ENCODE measurements at regions not wholly inside any gene's neighbourhood (a gene's known extent, or its start where the extent isn't known, plus 50 kb on each side); places are given as distances from the start of the nearest gene placed in this dataset.
A peak's percentile ranks its signal among the peaks of the same experiment; 100 is the strongest.

GRCh38 chr16:73882033-73882432 is 414.6 kb upstream of the PSMD7 start:
- H3K36me3 ChIP-seq (replicated peaks; ENCODE audit: low read depth, low read length): no peaks in the 10 kb centered on the region
- H2AFZ ChIP-seq (ENCODE audit: low read depth, low read length): no peak overlapping the region
- TF ChIP-seq EZH2phosphoT487 (IDR thresholded peaks at IDR 0.05; ENCODE audit: low read depth) (no peak), CTCF (IDR thresholded peaks at IDR 0.05; ENCODE audit: low read depth, low read length) (no peak)
- no peak overlapping the region for H3K27ac ChIP-seq (ENCODE audit: low read length)
- H3K9me3 ChIP-seq (ENCODE audit: insufficient read depth, low read length): no peaks in the 10 kb centered on the region
- H3K27me3 ChIP-seq (ENCODE audit: low read depth, low read length): peaks cover 60% of the 10 kb centered on the region
- H3K9ac ChIP-seq (ENCODE audit: low read length): no peak overlapping the region
- H3K4me3 ChIP-seq (ENCODE audit: low read length): no peak overlapping the region
- H3K4me2 ChIP-seq (ENCODE audit: low read length): no peak overlapping the region
- H3K79me2 ChIP-seq (ENCODE audit: low read length): no peaks in the 10 kb centered on the region
- H3K4me1 ChIP-seq (ENCODE audit: low read length): peaks cover 14% of the 10 kb centered on the region
- no peaks in the 10 kb centered on the region for H4K20me1 ChIP-seq (ENCODE audit: insufficient read depth, low read length)

GRCh38 chr16:73879621-73880020 is 417.0 kb upstream of the PSMD7 start:
- Histone ChIP-seq H3K4me2 (ENCODE audit: low read length) (no peak overlapping the region), H3K36me3 (replicated peaks; ENCODE audit: low read depth, low read length) (no peaks in the 10 kb centered on the region), H3K79me2 (ENCODE audit: low read length) (no peaks in the 10 kb centered on the region), H3K9ac (ENCODE audit: low read length) (no peak overlapping the region), H2AFZ (ENCODE audit: low read depth, low read length) (no peak overlapping the region), H3K4me3 (ENCODE audit: low read length) (no peak overlapping the region), H4K20me1 (ENCODE audit: insufficient read depth, low read length) (no peaks in the 10 kb centered on the region), H3K27me3 (ENCODE audit: low read depth, low read length) (peaks cover 60% of the 10 kb centered on the region), H3K9me3 (ENCODE audit: insufficient read depth, low read length) (no peaks in the 10 kb centered on the region), H3K4me1 (ENCODE audit: low read length) (peaks cover under 1% of the 10 kb centered on the region; the same call in 1 of the 2 replicates), H3K27ac (ENCODE audit: low read length) (no peak overlapping the region)
- no peak for TF ChIP-seq EZH2phosphoT487 (IDR thresholded peaks at IDR 0.05; ENCODE audit: low read depth)
- TF ChIP-seq CTCF (IDR thresholded peaks at IDR 0.05; ENCODE audit: low read depth, low read length): no peak

GRCh38 chr16:73878611-73879010 is 418.0 kb upstream of the PSMD7 start:
- H3K9ac ChIP-seq (ENCODE audit: low read length): no peak overlapping the region
- TF ChIP-seq EZH2phosphoT487 (IDR thresholded peaks at IDR 0.05; ENCODE audit: low read depth): no peak
- peak; percentile 71 for TF ChIP-seq CTCF (IDR thresholded peaks at IDR 0.05; ENCODE audit: low read depth, low read length)

GRCh38 chr16:73877150-73877549 is 419.5 kb upstream of the PSMD7 start:
- H3K79me2 ChIP-seq (ENCODE audit: low read length): no peaks in the 10 kb centered on the region
- H3K36me3 ChIP-seq (replicated peaks; ENCODE audit: low read depth, low read length): no peaks in the 10 kb centered on the region

More at GRCh38 chr16:73878611-73879010, 418.0 kb upstream of the PSMD7 start:
- Histone ChIP-seq H3K79me2 (ENCODE audit: low read length) (no peaks in the 10 kb centered on the region), H3K27ac (ENCODE audit: low read length) (no peak overlapping the region), H4K20me1 (ENCODE audit: insufficient read depth, low read length) (no peaks in the 10 kb centered on the region), H3K27me3 (ENCODE audit: low read depth, low read length) (peaks cover 60% of the 10 kb centered on the region), H3K4me3 (ENCODE audit: low read length) (no peak overlapping the region), H3K4me2 (ENCODE audit: low read length) (no peak overlapping the region), H3K4me1 (ENCODE audit: low read length) (no peaks in the 10 kb centered on the region), H3K36me3 (replicated peaks; ENCODE audit: low read depth, low read length) (no peaks in the 10 kb centered on the region), H2AFZ (ENCODE audit: low read depth, low read length) (no peak overlapping the region), H3K9me3 (ENCODE audit: insufficient read depth, low read length) (no peaks in the 10 kb centered on the region)

More at GRCh38 chr16:73877150-73877549, 419.5 kb upstream of the PSMD7 start:
- no peak for TF ChIP-seq CTCF (IDR thresholded peaks at IDR 0.05; ENCODE audit: low read depth, low read length)
- no peak for TF ChIP-seq EZH2phosphoT487 (IDR thresholded peaks at IDR 0.05; ENCODE audit: low read depth)
- Histone ChIP-seq H3K9ac (ENCODE audit: low read length) (no peak overlapping the region), H2AFZ (ENCODE audit: low read depth, low read length) (no peak overlapping the region), H4K20me1 (ENCODE audit: insufficient read depth, low read length) (no peaks in the 10 kb centered on the region), H3K27ac (ENCODE audit: low read length) (no peak overlapping the region), H3K27me3 (ENCODE audit: low read depth, low read length) (peaks cover 56% of the 10 kb centered on the region), H3K9me3 (ENCODE audit: insufficient read depth, low read length) (no peaks in the 10 kb centered on the region), H3K4me3 (ENCODE audit: low read length) (no peak overlapping the region), H3K4me1 (ENCODE audit: low read length) (no peaks in the 10 kb centered on the region), H3K4me2 (ENCODE audit: low read length) (no peak overlapping the region)
